Stimulated activated naive CD8-positive, alpha-beta T cell treated with anti-CD3 and anti-CD28 coated beads, Interleukin-15, amount 100 ng/mL, for 72 hours (primary cell): ENCODE measurements at regions not wholly inside any gene's neighbourhood (a gene's known extent, or its start where the extent isn't known, plus 50 kb on each side); places are given as distances from the start of the nearest gene placed in this dataset.

Experiments used
- ATAC-seq: fragments of 150-1000 bp; cut with Tn5 transposase; 2 replicates; pipeline ENCODE4 v1.10.0; 2021; ENCODE audit warnings: mild to moderate bottlenecking, moderate library complexity
- DNase-seq, 2 donors: peaks; one replicate each; pipeline ENCODE4 v3.0.0; 2021 to 2022
- H3K27ac Mint-ChIP-seq, 2 donors: one replicate each; pipeline ENCODE4 v1.8.0; 2022; ENCODE audit warnings: mild to moderate bottlenecking in 2 of 2, mixed read lengths in 2 of 2, moderate library complexity in 2 of 2
- H3K27me3 Mint-ChIP-seq: one replicate; pipeline ENCODE4 v1.8.0; 2022; ENCODE audit warnings: mixed read lengths
- H3K4me1 Mint-ChIP-seq: one replicate; pipeline ENCODE4 v1.8.0; 2022; ENCODE audit warnings: mild to moderate bottlenecking, mixed read lengths
- H3K4me3 Mint-ChIP-seq, 2 donors: one replicate each; pipeline ENCODE4 v1.8.0; 2022; ENCODE audit warnings: mild to moderate bottlenecking in 2 of 2, mixed read lengths in 2 of 2, moderate library complexity in 1 of 2
- H3K9me3 Mint-ChIP-seq, 2 donors: one replicate each; pipeline ENCODE4 v1.8.0; 2022; ENCODE audit warnings: mixed read lengths in 2 of 2

GRCh38 chr20:63089051-63089907, 82.5 kb upstream of the BHLHE23 start:
- H3K9me3 Mint-ChIP-seq: no peaks in the 10 kb centered on the region
- H3K4me3 Mint-ChIP-seq: no peak overlapping the region
- no peak overlapping the region for H3K27ac Mint-ChIP-seq
- H3K27me3 Mint-ChIP-seq: peaks cover 64% of the 10 kb centered on the region
- H3K4me1 Mint-ChIP-seq: peaks cover 4% of the 10 kb centered on the region
- DNase-seq (no peak), ATAC-seq (no peak)

- H3K27ac Mint-ChIP-seq: no peak overlapping the region
- DNase-seq (no peak), ATAC-seq (no peak)
- peaks cover 64% of the 10 kb centered on the region for H3K27me3 Mint-ChIP-seq
- H3K4me3 Mint-ChIP-seq: no peak overlapping the region
- H3K9me3 Mint-ChIP-seq: no peaks in the 10 kb centered on the region
- peaks cover 4% of the 10 kb centered on the region for H3K4me1 Mint-ChIP-seq
These were observed 81.3 kb upstream of the BHLHE23 start for GRCh38 chr20:63087872-63088680.

DNA sequence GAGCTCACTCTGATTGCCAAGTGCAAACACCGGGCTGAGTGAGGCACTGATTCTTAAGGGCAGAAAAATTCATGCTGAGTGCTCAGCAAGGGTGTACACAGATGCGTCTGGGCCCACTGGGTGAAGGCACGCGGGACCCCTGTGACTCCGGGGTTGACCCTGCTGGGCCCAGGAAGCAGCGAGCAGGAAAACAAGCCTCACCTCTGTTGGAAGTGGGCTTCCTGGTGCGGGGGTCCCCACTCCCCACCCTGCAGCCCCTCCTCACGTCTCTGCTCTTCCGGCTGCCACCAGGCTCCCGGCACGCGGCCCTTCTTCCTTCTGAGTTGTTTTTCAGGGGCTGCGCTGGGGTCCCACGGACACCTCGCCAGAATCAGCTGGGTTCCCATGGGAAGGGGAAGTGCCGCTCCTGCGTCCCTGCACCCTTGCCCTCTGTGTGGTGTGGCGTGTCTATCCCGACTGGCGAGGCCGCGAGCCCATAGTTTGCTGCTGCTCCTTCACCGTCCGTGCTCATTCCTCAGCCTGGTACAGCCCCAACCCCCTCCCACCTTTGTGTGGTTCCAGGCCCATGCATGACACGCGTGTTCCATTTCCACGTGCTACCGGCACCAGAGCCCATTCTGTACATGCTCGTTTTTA, 80.6 kb upstream of the BHLHE23 start:
- DNase-seq (no peak), ATAC-seq (no peak)
- Mint-ChIP-seq H3K4me1 (peaks cover 4% of the 10 kb centered on the region), H3K27me3 (peaks cover 67% of the 10 kb centered on the region), H3K9me3 (no peaks in the 10 kb centered on the region), H3K4me3 (no peak overlapping the region), H3K27ac (no peak overlapping the region)

- ATAC-seq (no peak), DNase-seq (no peak)
- no peaks in the 10 kb centered on the region for H3K9me3 Mint-ChIP-seq
- peaks cover 67% of the 10 kb centered on the region for H3K27me3 Mint-ChIP-seq
- no peak overlapping the region for H3K4me3 Mint-ChIP-seq
- peaks cover 4% of the 10 kb centered on the region for H3K4me1 Mint-ChIP-seq
- H3K27ac Mint-ChIP-seq: no peak overlapping the region
These were observed 79.9 kb upstream of the BHLHE23 start for GRCh38 chr20:63086421-63087235.

DNA sequence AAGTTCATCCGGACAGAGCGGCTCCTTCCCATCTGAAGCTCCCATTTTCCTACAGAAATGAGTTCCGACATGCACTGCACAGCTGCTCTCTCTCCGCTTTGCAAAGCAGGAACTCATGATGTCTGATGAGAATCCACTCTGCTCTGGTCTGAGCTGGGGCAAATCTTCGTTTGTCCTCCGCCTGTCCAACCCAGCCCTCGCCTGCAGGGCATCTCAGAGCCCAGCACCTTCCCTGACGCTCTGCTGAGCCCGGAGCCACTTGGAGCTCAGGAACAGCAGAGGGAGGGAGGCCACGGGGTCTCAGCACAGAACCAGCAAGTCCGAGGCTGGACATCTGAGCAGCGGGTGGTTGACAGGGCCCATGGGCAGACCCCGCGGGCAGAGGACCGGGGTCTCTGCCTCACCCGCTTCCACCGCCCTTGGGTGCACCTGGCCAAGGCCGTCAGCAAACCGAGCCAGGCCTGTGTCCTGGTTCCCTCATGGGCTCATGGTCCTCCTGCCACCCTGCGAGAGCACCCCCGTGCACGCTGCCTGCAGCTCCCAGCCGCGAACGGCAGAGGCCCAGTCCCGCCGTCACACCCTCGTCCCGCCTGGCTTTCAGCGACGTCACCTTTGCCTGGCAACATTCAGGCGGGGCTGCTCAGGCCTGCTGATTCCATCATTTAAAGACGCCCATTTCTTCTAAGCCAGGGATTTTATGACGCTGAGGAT, 78.5 kb upstream of the BHLHE23 start:
- no peak for ATAC-seq
- Mint-ChIP-seq H3K27ac (no peak overlapping the region), H3K4me3 (no peak overlapping the region), H3K9me3 (peaks cover 0 to 2% of the 10 kb centered on the region in 2 donors), H3K4me1 (peaks cover 4% of the 10 kb centered on the region), H3K27me3 (peaks cover 67% of the 10 kb centered on the region)
- DNase-seq: no peak

DNA sequence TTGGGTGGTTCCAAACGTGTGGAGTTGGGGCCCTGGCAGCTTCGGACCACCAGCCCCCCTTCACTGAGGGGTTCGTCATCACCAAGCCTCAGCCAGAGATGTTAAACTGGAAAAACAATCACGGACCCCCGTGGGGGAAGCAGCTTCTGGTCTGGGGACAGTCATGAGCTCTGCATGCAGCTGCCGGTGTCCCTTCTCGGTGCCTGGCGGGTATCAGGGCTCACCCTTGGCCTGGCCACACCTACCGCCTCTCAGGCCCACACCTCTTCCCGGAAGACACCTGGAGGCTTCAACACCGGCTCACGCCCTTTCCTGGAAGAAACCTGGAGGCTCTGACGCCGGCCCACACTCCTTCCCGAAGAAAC, 77.8 kb upstream of the BHLHE23 start:
- H3K27me3 Mint-ChIP-seq: peaks cover 74% of the 10 kb centered on the region
- no peak overlapping the region for H3K4me3 Mint-ChIP-seq
- H3K4me1 Mint-ChIP-seq: peaks cover 4% of the 10 kb centered on the region
- H3K27ac Mint-ChIP-seq: no peak overlapping the region
- ATAC-seq (no peak), DNase-seq (no peak)
- H3K9me3 Mint-ChIP-seq: peaks cover 0 to 10% of the 10 kb centered on the region in 2 donors

DNA sequence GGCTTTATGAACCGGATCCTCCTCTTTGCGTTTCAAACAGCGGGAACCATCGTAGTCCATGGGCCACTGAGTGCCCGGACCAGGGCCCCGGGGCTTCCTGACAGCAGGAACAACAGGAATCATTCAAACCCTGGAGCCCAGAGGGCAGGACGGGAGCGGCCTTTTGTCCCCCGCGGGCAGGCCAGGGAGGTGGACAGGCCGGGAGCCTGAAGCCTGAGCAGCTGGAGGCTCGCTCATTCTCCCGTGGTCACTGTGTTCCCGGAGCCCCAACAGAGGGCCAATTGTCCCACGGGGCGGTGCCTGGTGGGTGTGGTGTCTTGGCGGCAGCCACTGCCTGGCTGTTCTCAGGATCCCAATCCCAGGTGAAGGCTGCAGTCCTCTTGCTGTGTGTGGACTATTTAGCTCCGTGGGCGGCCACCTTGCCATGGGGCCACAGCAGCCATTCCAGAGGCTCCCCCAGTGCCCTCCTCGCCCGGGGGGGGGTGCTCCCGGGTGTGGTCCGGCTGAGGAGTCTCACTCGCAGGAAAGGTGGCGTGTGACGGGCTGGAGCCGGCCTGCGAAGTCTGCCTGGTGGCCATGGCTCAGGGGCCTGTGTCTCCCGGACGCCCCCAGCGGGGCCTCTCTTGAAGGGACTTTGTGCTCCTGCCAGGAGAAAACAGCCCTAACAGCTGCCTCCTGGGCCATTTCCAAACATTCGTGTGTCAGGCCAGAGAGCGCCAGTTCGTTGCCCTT, 77.2 kb upstream of the BHLHE23 start:
- ATAC-seq (no peak), DNase-seq (no peak)
- Mint-ChIP-seq H3K9me3 (peaks cover 0 to 13% of the 10 kb centered on the region in 2 donors), H3K27me3 (peaks cover 71% of the 10 kb centered on the region), H3K4me3 (no peak overlapping the region), H3K27ac (no peak overlapping the region), H3K4me1 (peaks cover 4% of the 10 kb centered on the region)

- Mint-ChIP-seq H3K4me1 (peaks cover 4% of the 10 kb centered on the region), H3K27me3 (peaks cover 65% of the 10 kb centered on the region), H3K4me3 (no peak overlapping the region), H3K9me3 (peaks cover 0 to 19% of the 10 kb centered on the region in 2 donors), H3K27ac (no peak overlapping the region)
- ATAC-seq (no peak), DNase-seq (no peak)
These were observed 76.4 kb upstream of the BHLHE23 start for GRCh38 chr20:63082939-63083735.

GRCh38 chr20:63082308-63082938, 75.7 kb upstream of the BHLHE23 start:
- no peak for DNase-seq
- Mint-ChIP-seq H3K27me3 (peaks cover 58% of the 10 kb centered on the region), H3K4me1 (peaks cover 4% of the 10 kb centered on the region), H3K4me3 (no peak overlapping the region), H3K9me3 (peaks cover 0 to 25% of the 10 kb centered on the region in 2 donors), H3K27ac (no peak overlapping the region)
- no peak for ATAC-seq

- Mint-ChIP-seq H3K4me1 (peaks cover under 1% of the 10 kb centered on the region), H3K9me3 (peaks cover 2 to 31% of the 10 kb centered on the region in 2 donors), H3K27ac (no peak overlapping the region), H3K4me3 (no peak overlapping the region), H3K27me3 (peaks cover 52% of the 10 kb centered on the region)
- DNase-seq: no peak
- ATAC-seq: no peak
These were observed 75.1 kb upstream of the BHLHE23 start for GRCh38 chr20:63081831-63082230.

- no peak overlapping the region for H3K27ac Mint-ChIP-seq
- ATAC-seq (no peak), DNase-seq (no peak)
- no peaks in the 10 kb centered on the region for H3K4me1 Mint-ChIP-seq
- H3K9me3 Mint-ChIP-seq: peaks cover 6 to 36% of the 10 kb centered on the region in 2 donors
- no peak overlapping the region for H3K4me3 Mint-ChIP-seq
- peaks cover 49% of the 10 kb centered on the region for H3K27me3 Mint-ChIP-seq
These were observed 74.6 kb upstream of the BHLHE23 start for GRCh38 chr20:63081351-63081750.

DNA sequence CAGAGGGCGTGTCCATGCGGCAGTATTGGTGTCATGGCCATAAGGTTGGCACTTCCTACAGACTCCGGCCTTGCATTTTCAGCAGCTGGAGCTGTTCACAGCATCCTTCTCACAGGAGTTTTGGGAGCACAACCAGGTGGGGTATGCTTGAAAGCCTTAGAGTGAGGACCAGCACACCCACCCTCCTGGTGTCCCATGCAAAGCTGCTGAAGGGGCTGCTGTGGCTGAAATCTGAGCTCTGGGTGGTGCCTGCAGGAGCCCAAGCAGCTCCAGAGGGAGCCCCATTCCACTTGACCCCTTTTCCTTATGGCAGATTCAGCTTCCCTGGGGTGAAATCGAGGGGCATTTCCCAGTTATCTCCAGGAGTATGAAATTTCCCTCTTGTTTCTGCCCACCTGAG, 74.0 kb upstream of the BHLHE23 start:
- no peak overlapping the region for H3K27ac Mint-ChIP-seq
- ATAC-seq (no peak), DNase-seq (no peak)
- peaks cover 10 to 41% of the 10 kb centered on the region in 2 donors for H3K9me3 Mint-ChIP-seq
- no peak overlapping the region for H3K4me3 Mint-ChIP-seq
- H3K27me3 Mint-ChIP-seq: peaks cover 44% of the 10 kb centered on the region
- no peaks in the 10 kb centered on the region for H3K4me1 Mint-ChIP-seq

- no peaks in the 10 kb centered on the region for H3K4me1 Mint-ChIP-seq
- ATAC-seq (no peak), DNase-seq (no peak)
- no peak overlapping the region for H3K4me3 Mint-ChIP-seq
- peaks cover 10 to 41% of the 10 kb centered on the region in 2 donors for H3K9me3 Mint-ChIP-seq
- H3K27me3 Mint-ChIP-seq: peaks cover 42% of the 10 kb centered on the region
- H3K27ac Mint-ChIP-seq: no peak overlapping the region
These were observed 73.6 kb upstream of the BHLHE23 start for GRCh38 chr20:63080411-63080810.
